ENCODE measurements at regions not wholly inside any gene's neighbourhood (a gene's known extent, or its start where the extent isn't known, plus 50 kb on each side); places are given as distances from the start of the nearest gene placed in this dataset.
A peak's percentile ranks its signal among the peaks of the same experiment; 100 is the strongest.

GRCh38 chr20:39658662-39659409 lies 696.7 kb downstream of the DHX35 start:
- no peak overlapping the region for H3K4ac ChIP-seq (ENCODE audit: low read length)
- H3K27me3 ChIP-seq (ENCODE audit: control insufficient read depth in 3 of 3, insufficient read depth in 3 of 3, low read depth in 1 of 3, low read length in 3 of 3), result no peaks in the 10 kb centered on the region
- no peak overlapping the region for H4K8ac ChIP-seq (ENCODE audit: low read depth, low read length)
- H2BK15ac ChIP-seq (ENCODE audit: low read length), result no peak overlapping the region
- no peaks in the 10 kb centered on the region for H3K36me3 ChIP-seq (replicated peaks in 1 of 2; ENCODE audit: control insufficient read depth in 2 of 2, insufficient read depth in 2 of 2, low read length in 2 of 2)
- H3K14ac ChIP-seq (ENCODE audit: low read length), result no peak overlapping the region
- H3K27ac ChIP-seq (replicated peaks; ENCODE audit: low read length), result no peak overlapping the region
- H3K9me3 ChIP-seq (replicated peaks in 1 of 2; ENCODE audit: control insufficient read depth in 2 of 2, insufficient read depth in 1 of 2, low read depth in 1 of 2, low read length in 2 of 2), result no peaks in the 10 kb centered on the region
- no peak overlapping the region for H3K4me2 ChIP-seq (ENCODE audit: insufficient read depth, low read length, poor library complexity, severe bottlenecking)
- no peak overlapping the region for H2BK12ac ChIP-seq (ENCODE audit: low read length)
- H3K9ac ChIP-seq (ENCODE audit: low read depth, low read length, poor library complexity), result no peak overlapping the region
- no peak overlapping the region for H4K91ac ChIP-seq (ENCODE audit: low read depth, low read length, poor library complexity)
- no peak overlapping the region for H2BK5ac ChIP-seq (ENCODE audit: low read length)
- no peak overlapping the region for H2BK120ac ChIP-seq (ENCODE audit: low read depth, low read length)
- H2AFZ ChIP-seq (ENCODE audit: low read length), result no peak overlapping the region
- no peak overlapping the region for H3K18ac ChIP-seq (ENCODE audit: low read length)
- no peak for DNase-seq (ENCODE audit: low spot score)
- H2AK5ac ChIP-seq (ENCODE audit: low read depth, low read length), result no peak overlapping the region
- WGBS, 2 donors (ENCODE audit: extremely low coverage in 2 of 2, insufficient read length in 2 of 2, insufficient replicate concordance in 1 of 2), result no CpG with 5 or more reads among the region's 9 CpGs
- H3K4me1 ChIP-seq (ENCODE audit: control insufficient read depth in 2 of 2, insufficient read depth in 1 of 2, low read depth in 1 of 2, low read length in 2 of 2), result peaks cover 0 to 1% of the 10 kb centered on the region in 2 donors
- H3K79me1 ChIP-seq (ENCODE audit: low read depth, low read length), result no peaks in the 10 kb centered on the region
- no peak overlapping the region for H3K23ac ChIP-seq (ENCODE audit: low read depth, low read length, poor library complexity)
- H3K4me3 ChIP-seq (ENCODE audit: low read length in 2 of 2), result no peak overlapping the region

- WGBS, 2 donors (ENCODE audit: extremely low coverage in 2 of 2, insufficient read length in 2 of 2, insufficient replicate concordance in 1 of 2), result no CpG with 5 or more reads among the region's 4 CpGs
- Histone ChIP-seq H3K4me1 (ENCODE audit: control insufficient read depth in 2 of 2, insufficient read depth in 1 of 2, low read depth in 1 of 2, low read length in 2 of 2) (peaks cover 0 to 3% of the 10 kb centered on the region in 2 donors), H3K4me3 (ENCODE audit: low read length in 2 of 2) (no peak overlapping the region), H3K4ac (ENCODE audit: low read length) (no peak overlapping the region), H3K23ac (ENCODE audit: low read depth, low read length, poor library complexity) (no peak overlapping the region), H2BK15ac (ENCODE audit: low read length) (no peak overlapping the region), H2BK12ac (ENCODE audit: low read length) (no peak overlapping the region), H2AFZ (ENCODE audit: low read length) (no peak overlapping the region), H3K4me2 (ENCODE audit: insufficient read depth, low read length, poor library complexity, severe bottlenecking) (no peak overlapping the region), H3K9ac (ENCODE audit: low read depth, low read length, poor library complexity) (no peak overlapping the region), H3K27me3 (ENCODE audit: control insufficient read depth in 3 of 3, insufficient read depth in 3 of 3, low read depth in 1 of 3, low read length in 3 of 3) (peaks cover 0 to 4% (median 0%) of the 10 kb centered on the region in 3 experiments), H4K8ac (ENCODE audit: low read depth, low read length) (no peak overlapping the region), H3K9me3 (replicated peaks in 1 of 2; ENCODE audit: control insufficient read depth in 2 of 2, insufficient read depth in 1 of 2, low read depth in 1 of 2, low read length in 2 of 2) (no peaks in the 10 kb centered on the region), H3K18ac (ENCODE audit: low read length) (no peak overlapping the region), H2BK120ac (ENCODE audit: low read depth, low read length) (no peak overlapping the region), H3K14ac (ENCODE audit: low read length) (no peak overlapping the region), H2AK5ac (ENCODE audit: low read depth, low read length) (no peak overlapping the region), H3K79me1 (ENCODE audit: low read depth, low read length) (no peaks in the 10 kb centered on the region), H2BK5ac (ENCODE audit: low read length) (no peak overlapping the region), H3K27ac (replicated peaks; ENCODE audit: low read length) (no peak overlapping the region), H3K36me3 (replicated peaks in 1 of 2; ENCODE audit: control insufficient read depth in 2 of 2, insufficient read depth in 2 of 2, low read length in 2 of 2) (no peaks in the 10 kb centered on the region), H4K91ac (ENCODE audit: low read depth, low read length, poor library complexity) (no peak overlapping the region)
- DNase-seq (ENCODE audit: low spot score), result no peak
Measured at GRCh38 chr20:39654171-39654570, 692.0 kb downstream of the DHX35 start.

GRCh38 chr20:39651645-39652325 lies 689.6 kb downstream of the DHX35 start:
- H2AFZ ChIP-seq (ENCODE audit: low read length), result peak overlapping the region; percentile 34
- no peak overlapping the region for H3K14ac ChIP-seq (ENCODE audit: low read length)
- peaks cover 0 to 4% (median 0%) of the 10 kb centered on the region in 3 experiments for H3K27me3 ChIP-seq (ENCODE audit: control insufficient read depth in 3 of 3, insufficient read depth in 3 of 3, low read depth in 1 of 3, low read length in 3 of 3)
- no peak overlapping the region for H2BK12ac ChIP-seq (ENCODE audit: low read length)
- H2BK15ac ChIP-seq (ENCODE audit: low read length), result no peak overlapping the region
- WGBS, 2 donors (ENCODE audit: extremely low coverage in 2 of 2, insufficient read length in 2 of 2, insufficient replicate concordance in 1 of 2), result no CpG with 5 or more reads among the region's 9 CpGs
- no peak overlapping the region for H2BK5ac ChIP-seq (ENCODE audit: low read length)
- no peak overlapping the region for H2BK120ac ChIP-seq (ENCODE audit: low read depth, low read length)
- H4K91ac ChIP-seq (ENCODE audit: low read depth, low read length, poor library complexity), result no peak overlapping the region
- no peak overlapping the region for H3K27ac ChIP-seq (replicated peaks; ENCODE audit: low read length)
- no peak overlapping the region for H3K4ac ChIP-seq (ENCODE audit: low read length)
- H3K18ac ChIP-seq (ENCODE audit: low read length), result no peak overlapping the region
- H3K36me3 ChIP-seq (replicated peaks in 1 of 2; ENCODE audit: control insufficient read depth in 2 of 2, insufficient read depth in 2 of 2, low read length in 2 of 2), result no peaks in the 10 kb centered on the region
- DNase-seq (ENCODE audit: low spot score), result no peak
- H3K4me1 ChIP-seq (ENCODE audit: control insufficient read depth in 2 of 2, insufficient read depth in 1 of 2, low read depth in 1 of 2, low read length in 2 of 2), result peaks cover 6 to 9% of the 10 kb centered on the region in 2 donors
- no peak overlapping the region for H4K8ac ChIP-seq (ENCODE audit: low read depth, low read length)
- no peak overlapping the region for H3K9ac ChIP-seq (ENCODE audit: low read depth, low read length, poor library complexity)
- no peak overlapping the region for H2AK5ac ChIP-seq (ENCODE audit: low read depth, low read length)
- H3K23ac ChIP-seq (ENCODE audit: low read depth, low read length, poor library complexity), result no peak overlapping the region
- H3K4me2 ChIP-seq (ENCODE audit: insufficient read depth, low read length, poor library complexity, severe bottlenecking), result no peak overlapping the region
- no peak overlapping the region for H3K4me3 ChIP-seq (ENCODE audit: low read length in 2 of 2)
- no peaks in the 10 kb centered on the region for H3K9me3 ChIP-seq (replicated peaks in 1 of 2; ENCODE audit: control insufficient read depth in 2 of 2, insufficient read depth in 1 of 2, low read depth in 1 of 2, low read length in 2 of 2)
- no peaks in the 10 kb centered on the region for H3K79me1 ChIP-seq (ENCODE audit: low read depth, low read length)

GRCh38 chr20:39646874-39647413 lies 684.8 kb downstream of the DHX35 start:
- Histone ChIP-seq H3K4me1 (ENCODE audit: control insufficient read depth in 2 of 2, insufficient read depth in 1 of 2, low read depth in 1 of 2, low read length in 2 of 2) (peaks cover 16 to 24% of the 10 kb centered on the region in 2 donors), H3K27ac (replicated peaks; ENCODE audit: low read length) (no peak overlapping the region), H3K9ac (ENCODE audit: low read depth, low read length, poor library complexity) (no peak overlapping the region), H3K27me3 (ENCODE audit: control insufficient read depth in 3 of 3, insufficient read depth in 3 of 3, low read depth in 1 of 3, low read length in 3 of 3) (no peaks in the 10 kb centered on the region), H3K4me3 (ENCODE audit: low read length in 2 of 2) (no peak overlapping the region), H3K9me3 (replicated peaks in 1 of 2; ENCODE audit: control insufficient read depth in 2 of 2, insufficient read depth in 1 of 2, low read depth in 1 of 2, low read length in 2 of 2) (no peaks in the 10 kb centered on the region), H2BK5ac (ENCODE audit: low read length) (no peak overlapping the region), H3K4ac (ENCODE audit: low read length) (no peak overlapping the region), H3K79me1 (ENCODE audit: low read depth, low read length) (no peaks in the 10 kb centered on the region), H3K23ac (ENCODE audit: low read depth, low read length, poor library complexity) (no peak overlapping the region), H3K14ac (ENCODE audit: low read length) (no peak overlapping the region), H3K4me2 (ENCODE audit: insufficient read depth, low read length, poor library complexity, severe bottlenecking) (no peak overlapping the region), H4K8ac (ENCODE audit: low read depth, low read length) (no peak overlapping the region), H2BK15ac (ENCODE audit: low read length) (no peak overlapping the region), H2BK12ac (ENCODE audit: low read length) (no peak overlapping the region), H2AK5ac (ENCODE audit: low read depth, low read length) (no peak overlapping the region), H3K18ac (ENCODE audit: low read length) (no peak overlapping the region), H3K36me3 (replicated peaks in 1 of 2; ENCODE audit: control insufficient read depth in 2 of 2, insufficient read depth in 2 of 2, low read length in 2 of 2) (no peaks in the 10 kb centered on the region), H2AFZ (ENCODE audit: low read length) (no peak overlapping the region), H2BK120ac (ENCODE audit: low read depth, low read length) (no peak overlapping the region), H4K91ac (ENCODE audit: low read depth, low read length, poor library complexity) (no peak overlapping the region)
- DNase-seq (ENCODE audit: low spot score), result no peak
- WGBS, 2 donors (ENCODE audit: extremely low coverage in 2 of 2, insufficient read length in 2 of 2, insufficient replicate concordance in 1 of 2), result no CpG with 5 or more reads among the region's 7 CpGs

Measured in neuronal stem cell (in vitro differentiated cells).